CD1c-positive myeloid dendritic cell (primary cell): ENCODE measurements at regions not wholly inside any gene's neighbourhood (a gene's known extent, or its start where the extent isn't known, plus 50 kb on each side); places are given as distances from the start of the nearest gene placed in this dataset.

Experiments used
- DNase-seq: peaks from one replicate; pipeline ENCODE4 v3.0.0-alpha.2; 2016; ENCODE audit errors: extremely low spot score

GRCh38 chr2:221153226-221153625, 418.9 kb downstream of the EPHA4 start:
- no peak for DNase-seq

- DNase-seq, result no peak
These were observed 417.9 kb downstream of the EPHA4 start for GRCh38 chr2:221154176-221154575.

GRCh38 chr2:221156062-221156734, 415.9 kb downstream of the EPHA4 start:
- no peak for DNase-seq

GRCh38 chr2:221161186-221161585, 410.9 kb downstream of the EPHA4 start:
- DNase-seq, result no peak

GRCh38 chr2:221166292-221166691, 405.8 kb downstream of the EPHA4 start:
- no peak for DNase-seq

- no peak for DNase-seq
These were observed 404.5 kb downstream of the EPHA4 start for GRCh38 chr2:221167561-221167960.

GRCh38 chr2:221169724-221170123, 402.4 kb downstream of the EPHA4 start:
- DNase-seq, result no peak

- no peak for DNase-seq
These were observed 401.6 kb downstream of the EPHA4 start for GRCh38 chr2:221170548-221170947.

- no peak for DNase-seq
These were observed 395.4 kb downstream of the EPHA4 start for GRCh38 chr2:221176667-221177066.

GRCh38 chr2:221178139-221178538, 394.0 kb downstream of the EPHA4 start:
- no peak for DNase-seq

GRCh38 chr2:221186873-221187272, 385.2 kb downstream of the EPHA4 start:
- DNase-seq, result no peak

GRCh38 chr2:221189431-221190067, 382.6 kb downstream of the EPHA4 start:
- DNase-seq, result no peak

- DNase-seq, result no peak
These were observed 376.3 kb downstream of the EPHA4 start for GRCh38 chr2:221195829-221196228.

- no peak for DNase-seq
These were observed 374.8 kb downstream of the EPHA4 start for GRCh38 chr2:221197225-221197856.

- no peak for DNase-seq
These were observed 373.8 kb downstream of the EPHA4 start for GRCh38 chr2:221198309-221198708.

- no peak for DNase-seq
These were observed 371.8 kb downstream of the EPHA4 start for GRCh38 chr2:221200184-221200839.

GRCh38 chr2:221202431-221202830, 369.7 kb downstream of the EPHA4 start:
- DNase-seq, result no peak

GRCh38 chr2:221203125-221203524, 369.0 kb downstream of the EPHA4 start:
- DNase-seq, result no peak

GRCh38 chr2:221203856-221204255, 368.2 kb downstream of the EPHA4 start:
- DNase-seq, result no peak

- no peak for DNase-seq
These were observed 367.4 kb downstream of the EPHA4 start for GRCh38 chr2:221204699-221205098.

- no peak for DNase-seq
These were observed 366.9 kb downstream of the EPHA4 start for GRCh38 chr2:221205103-221205673.

GRCh38 chr2:221210686-221211085, 361.4 kb downstream of the EPHA4 start:
- no peak for DNase-seq
